GM23338 (cell line): ENCODE measurements at regions not wholly inside any gene's neighbourhood (a gene's known extent, or its start where the extent isn't known, plus 50 kb on each side); places are given as distances from the start of the nearest gene placed in this dataset.

Experiments used
- ATAC-seq: fragments of 200-7000 bp; cut with Tn5 transposase; 3 replicates; pipeline ENCODE4 v1.9.1; 2020
- DNase-seq: peaks from one replicate; pipeline ENCODE4 v3.0.0-alpha.2; 2015; ENCODE audit warnings: low spot score
- H2AFZ ChIP-seq: fragments of 200-600 bp; sonication (generic); 2 replicates; pipeline ENCODE4 v1.8.0; 2016; ENCODE audit warnings: antibody characterized with exemption, mild to moderate bottlenecking, moderate library complexity
- H3F3A ChIP-seq: fragments of 200-600 bp; sonication (generic); replicated peaks from 2 replicates; pipeline ENCODE4 v1.8.0; 2017; ENCODE audit warnings: antibody characterized with exemption, mixed run types, low read depth
- H3K27ac ChIP-seq: fragments of 200-600 bp; sonication (generic); 2 replicates; pipeline ENCODE4 v1.6.1; 2016; ENCODE audit warnings: low read depth
- H3K27me3 ChIP-seq: fragments of 200-600 bp; sonication (generic); 2 replicates; pipeline ENCODE4 v1.8.0; 2016; ENCODE audit warnings: mild to moderate bottlenecking, mixed run types, moderate library complexity; ENCODE audit not compliant: insufficient read depth
- H3K36me3 ChIP-seq: fragments of 200-600 bp; sonication (generic); 2 replicates; pipeline ENCODE4 v1.8.0; 2016; ENCODE audit warnings: mild to moderate bottlenecking; ENCODE audit not compliant: insufficient read depth
- H3K4me1 ChIP-seq: fragments of 200-600 bp; sonication (generic); 2 replicates; pipeline ENCODE4 v1.8.0; 2016; ENCODE audit warnings: mild to moderate bottlenecking, moderate library complexity; ENCODE audit not compliant: insufficient read depth
- H3K4me2 ChIP-seq: fragments of 200-600 bp; sonication (generic); 2 replicates; pipeline ENCODE4 v1.7.1; 2017; ENCODE audit warnings: mixed run types
- H3K4me3 ChIP-seq: fragments of 200-600 bp; sonication (generic); 2 replicates; pipeline ENCODE4 v1.6.1; 2016; ENCODE audit warnings: mixed run types
- H3K79me2 ChIP-seq: fragments of 200-600 bp; sonication (generic); replicated peaks from 2 replicates; pipeline ENCODE4 v1.8.0; 2017; ENCODE audit warnings: mild to moderate bottlenecking; ENCODE audit not compliant: insufficient read depth
- H3K9me2 ChIP-seq: fragments of 200-600 bp; sonication (generic); 2 replicates; pipeline ENCODE4 v1.8.0; 2017; ENCODE audit not compliant: insufficient read depth
- H4K20me1 ChIP-seq: fragments of 200-600 bp; sonication (generic); replicated peaks from 2 replicates; pipeline ENCODE4 v1.8.0; 2017; ENCODE audit warnings: mild to moderate bottlenecking; ENCODE audit not compliant: insufficient read depth
- H3K27ac Mint-ChIP-seq: 2 replicates; pipeline ENCODE4 v1.8.0; 2020; ENCODE audit warnings: inconsistent platforms, mild to moderate bottlenecking, moderate library complexity, mixed read lengths
- H3K27me3 Mint-ChIP-seq: 3 replicates; pipeline ENCODE4 v1.8.0; 2022; ENCODE audit warnings: low read depth, mild to moderate bottlenecking, moderate library complexity, mixed read lengths, inconsistent platforms; ENCODE audit not compliant: insufficient read depth, poor library complexity
- H3K36me3 Mint-ChIP-seq: 3 replicates; pipeline ENCODE4 v1.8.0; 2021; ENCODE audit warnings: low read depth, mild to moderate bottlenecking, inconsistent platforms, moderate library complexity, mixed read lengths
- H3K4me1 Mint-ChIP-seq: 3 replicates; pipeline ENCODE4 v1.8.0; 2020; ENCODE audit warnings: mild to moderate bottlenecking, inconsistent platforms, mixed read lengths
- H3K4me3 Mint-ChIP-seq: 3 replicates; pipeline ENCODE4 v1.8.0; 2021; ENCODE audit warnings: moderate library complexity, mild to moderate bottlenecking, inconsistent platforms, mixed read lengths
- H3K9me3 Mint-ChIP-seq: 3 replicates; pipeline ENCODE4 v1.8.0; 2020; ENCODE audit warnings: moderate library complexity, mild to moderate bottlenecking, inconsistent platforms, mixed read lengths
- CREB1 ChIP-seq: fragments of 250-450 bp; sonication (Bioruptor Pico); IDR thresholded peaks from 2 replicates; pipeline ENCODE4 v1.5.0; 2020; ENCODE audit warnings: low read depth, mild to moderate bottlenecking, moderate library complexity
- EZH2phosphoT487 ChIP-seq: fragments of 200-600 bp; sonication (generic); IDR thresholded peaks from one replicate; pipeline ENCODE4 v1.8.1; 2018; ENCODE audit warnings: antibody characterized with exemption; ENCODE audit not compliant: unreplicated experiment
- JUNB ChIP-seq: IDR thresholded peaks from one replicate; pipeline ENCODE4 v1.6.1; 2016; ENCODE audit warnings: antibody characterized with exemption; ENCODE audit not compliant: unreplicated experiment
- NANOG ChIP-seq: IDR thresholded peaks from 2 replicates; pipeline ENCODE4 v1.6.1; 2016; ENCODE audit warnings: antibody characterized with exemption, borderline replicate concordance
- POLR2AphosphoS5 ChIP-seq: IDR thresholded peaks from 2 replicates; pipeline ENCODE4 v1.6.1; 2016; ENCODE audit warnings: antibody characterized with exemption, low read depth
- STAT1 ChIP-seq: IDR thresholded peaks from one replicate; pipeline ENCODE4 v1.6.1; 2016; ENCODE audit warnings: antibody characterized with exemption; ENCODE audit not compliant: unreplicated experiment
- ZNF114 ChIP-seq: fragments of 250-450 bp; sonication (Bioruptor Pico); IDR thresholded peaks from 2 replicates; pipeline ENCODE4 v1.5.0; 2020; ENCODE audit warnings: mild to moderate bottlenecking, moderate library complexity
- ZNF331 ChIP-seq: fragments of 250-450 bp; sonication (Bioruptor Pico); IDR thresholded peaks from 2 replicates; pipeline ENCODE4 v1.5.0; 2020; ENCODE audit warnings: low read depth, mild to moderate bottlenecking, moderate library complexity
- TF ChIP-seq, protein P1 (sequence below): IDR thresholded peaks from 2 replicates; pipeline ENCODE4 v1.6.1; 2016; ENCODE audit warnings: antibody characterized with exemption
- TF ChIP-seq, protein P2 (sequence below): fragments of 250-450 bp; sonication (Bioruptor Pico); IDR thresholded peaks from 2 replicates; pipeline ENCODE4 v1.5.0; 2020; ENCODE audit warnings: mild to moderate bottlenecking, moderate library complexity
- TF ChIP-seq, protein P3 (sequence below): IDR thresholded peaks from one replicate; pipeline ENCODE4 v1.6.1; 2018; ENCODE audit warnings: antibody characterized with exemption; ENCODE audit not compliant: unreplicated experiment

DNA sequence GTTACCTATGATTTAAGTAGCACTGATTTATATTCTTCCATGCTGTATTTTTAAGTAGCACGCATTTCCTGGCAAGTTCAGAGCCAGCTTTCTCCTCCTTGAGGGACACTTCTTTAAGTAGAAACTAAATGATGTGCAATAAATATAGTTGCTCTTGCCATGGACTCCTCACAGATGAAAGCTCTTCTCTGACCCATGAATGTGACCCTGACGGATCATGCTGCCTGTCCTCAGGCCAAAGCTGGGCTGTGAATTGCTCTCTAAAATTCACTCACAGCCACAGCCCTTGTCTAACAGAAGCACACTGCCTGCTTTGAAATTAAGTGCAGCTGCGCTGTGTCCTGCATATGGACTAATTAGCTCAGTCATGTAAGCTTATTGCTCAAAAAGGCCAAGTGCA is 438.8 kb downstream of the PMP22 start:
- no peak for DNase-seq
- Histone ChIP-seq H3K4me3 (no peak overlapping the region), H3K27me3 (no peaks in the 10 kb centered on the region), H3K27ac (no peak overlapping the region), H4K20me1 (no peaks in the 10 kb centered on the region), H3K36me3 (no peaks in the 10 kb centered on the region), H2AFZ (peak overlapping the region; percentile 4; the same call in 1 of the 2 replicates), H3F3A (no peaks in the 10 kb centered on the region), H3K4me2 (no peak overlapping the region), H3K79me2 (no peaks in the 10 kb centered on the region), H3K4me1 (no peaks in the 10 kb centered on the region), H3K9me2 (no peaks in the 10 kb centered on the region)
- Mint-ChIP-seq H3K9me3 (peaks cover 11% of the 10 kb centered on the region), H3K36me3 (peaks cover 5% of the 10 kb centered on the region; the same call in 2 of the 3 replicates), H3K27ac (no peak overlapping the region), H3K4me1 (no peaks in the 10 kb centered on the region; the same call in 2 of the 3 replicates), H3K4me3 (no peak overlapping the region), H3K27me3 (no peaks in the 10 kb centered on the region)
- ATAC-seq, result no peak
- TF ChIP-seq JUNB (no peak), ZNF114 (CRISPR knock-in tag) (no peak), CREB1 (CRISPR knock-in tag) (no peak)
- TF ChIP-seq, protein P1, sequence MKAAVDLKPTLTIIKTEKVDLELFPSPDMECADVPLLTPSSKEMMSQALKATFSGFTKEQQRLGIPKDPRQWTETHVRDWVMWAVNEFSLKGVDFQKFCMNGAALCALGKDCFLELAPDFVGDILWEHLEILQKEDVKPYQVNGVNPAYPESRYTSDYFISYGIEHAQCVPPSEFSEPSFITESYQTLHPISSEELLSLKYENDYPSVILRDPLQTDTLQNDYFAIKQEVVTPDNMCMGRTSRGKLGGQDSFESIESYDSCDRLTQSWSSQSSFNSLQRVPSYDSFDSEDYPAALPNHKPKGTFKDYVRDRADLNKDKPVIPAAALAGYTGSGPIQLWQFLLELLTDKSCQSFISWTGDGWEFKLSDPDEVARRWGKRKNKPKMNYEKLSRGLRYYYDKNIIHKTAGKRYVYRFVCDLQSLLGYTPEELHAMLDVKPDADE, result no peak

DNA sequence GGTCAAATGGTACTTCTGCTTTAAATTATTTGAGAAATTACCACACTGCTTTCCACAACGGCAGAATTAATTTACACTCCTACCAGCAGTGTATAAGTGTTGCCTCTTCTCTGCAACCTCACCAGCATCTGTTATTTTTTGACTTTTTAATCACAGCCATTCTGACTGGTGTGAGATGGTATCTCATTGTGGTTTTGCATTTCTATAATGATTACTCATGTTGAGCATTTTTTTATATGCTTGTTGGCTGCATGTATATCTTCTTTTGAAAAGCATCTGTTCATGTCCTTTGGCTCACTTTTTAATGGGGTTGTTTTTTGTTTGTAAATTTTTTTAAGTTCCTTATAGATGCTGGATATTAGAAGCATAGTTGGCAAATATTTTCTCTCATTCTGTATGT is 446.7 kb downstream of the PMP22 start:
- no peaks in the 10 kb centered on the region for H3K36me3 ChIP-seq
- H2AFZ ChIP-seq, result no peak overlapping the region
- Mint-ChIP-seq H3K27ac (no peak overlapping the region), H3K4me3 (no peak overlapping the region), H3K9me3 (no peaks in the 10 kb centered on the region), H3K36me3 (no peaks in the 10 kb centered on the region), H3K4me1 (peaks cover 13% of the 10 kb centered on the region; the same call in 2 of the 3 replicates), H3K27me3 (no peaks in the 10 kb centered on the region)
- ATAC-seq (no peak), DNase-seq (no peak)
- H3K27me3 ChIP-seq, result no peaks in the 10 kb centered on the region
- H4K20me1 ChIP-seq, result no peaks in the 10 kb centered on the region
- no peaks in the 10 kb centered on the region for H3K79me2 ChIP-seq
- no peaks in the 10 kb centered on the region for H3F3A ChIP-seq
- H3K4me1 ChIP-seq, result peaks cover 4% of the 10 kb centered on the region; the same call in 1 of the 2 replicates
- no peak overlapping the region for H3K4me2 ChIP-seq
- TF ChIP-seq ZNF331 (no peak), STAT1 (no peak), CREB1 (CRISPR knock-in tag) (no peak), EZH2phosphoT487 (no peak), POLR2AphosphoS5 (no peak), NANOG (no peak)
- TF ChIP-seq, protein P2, sequence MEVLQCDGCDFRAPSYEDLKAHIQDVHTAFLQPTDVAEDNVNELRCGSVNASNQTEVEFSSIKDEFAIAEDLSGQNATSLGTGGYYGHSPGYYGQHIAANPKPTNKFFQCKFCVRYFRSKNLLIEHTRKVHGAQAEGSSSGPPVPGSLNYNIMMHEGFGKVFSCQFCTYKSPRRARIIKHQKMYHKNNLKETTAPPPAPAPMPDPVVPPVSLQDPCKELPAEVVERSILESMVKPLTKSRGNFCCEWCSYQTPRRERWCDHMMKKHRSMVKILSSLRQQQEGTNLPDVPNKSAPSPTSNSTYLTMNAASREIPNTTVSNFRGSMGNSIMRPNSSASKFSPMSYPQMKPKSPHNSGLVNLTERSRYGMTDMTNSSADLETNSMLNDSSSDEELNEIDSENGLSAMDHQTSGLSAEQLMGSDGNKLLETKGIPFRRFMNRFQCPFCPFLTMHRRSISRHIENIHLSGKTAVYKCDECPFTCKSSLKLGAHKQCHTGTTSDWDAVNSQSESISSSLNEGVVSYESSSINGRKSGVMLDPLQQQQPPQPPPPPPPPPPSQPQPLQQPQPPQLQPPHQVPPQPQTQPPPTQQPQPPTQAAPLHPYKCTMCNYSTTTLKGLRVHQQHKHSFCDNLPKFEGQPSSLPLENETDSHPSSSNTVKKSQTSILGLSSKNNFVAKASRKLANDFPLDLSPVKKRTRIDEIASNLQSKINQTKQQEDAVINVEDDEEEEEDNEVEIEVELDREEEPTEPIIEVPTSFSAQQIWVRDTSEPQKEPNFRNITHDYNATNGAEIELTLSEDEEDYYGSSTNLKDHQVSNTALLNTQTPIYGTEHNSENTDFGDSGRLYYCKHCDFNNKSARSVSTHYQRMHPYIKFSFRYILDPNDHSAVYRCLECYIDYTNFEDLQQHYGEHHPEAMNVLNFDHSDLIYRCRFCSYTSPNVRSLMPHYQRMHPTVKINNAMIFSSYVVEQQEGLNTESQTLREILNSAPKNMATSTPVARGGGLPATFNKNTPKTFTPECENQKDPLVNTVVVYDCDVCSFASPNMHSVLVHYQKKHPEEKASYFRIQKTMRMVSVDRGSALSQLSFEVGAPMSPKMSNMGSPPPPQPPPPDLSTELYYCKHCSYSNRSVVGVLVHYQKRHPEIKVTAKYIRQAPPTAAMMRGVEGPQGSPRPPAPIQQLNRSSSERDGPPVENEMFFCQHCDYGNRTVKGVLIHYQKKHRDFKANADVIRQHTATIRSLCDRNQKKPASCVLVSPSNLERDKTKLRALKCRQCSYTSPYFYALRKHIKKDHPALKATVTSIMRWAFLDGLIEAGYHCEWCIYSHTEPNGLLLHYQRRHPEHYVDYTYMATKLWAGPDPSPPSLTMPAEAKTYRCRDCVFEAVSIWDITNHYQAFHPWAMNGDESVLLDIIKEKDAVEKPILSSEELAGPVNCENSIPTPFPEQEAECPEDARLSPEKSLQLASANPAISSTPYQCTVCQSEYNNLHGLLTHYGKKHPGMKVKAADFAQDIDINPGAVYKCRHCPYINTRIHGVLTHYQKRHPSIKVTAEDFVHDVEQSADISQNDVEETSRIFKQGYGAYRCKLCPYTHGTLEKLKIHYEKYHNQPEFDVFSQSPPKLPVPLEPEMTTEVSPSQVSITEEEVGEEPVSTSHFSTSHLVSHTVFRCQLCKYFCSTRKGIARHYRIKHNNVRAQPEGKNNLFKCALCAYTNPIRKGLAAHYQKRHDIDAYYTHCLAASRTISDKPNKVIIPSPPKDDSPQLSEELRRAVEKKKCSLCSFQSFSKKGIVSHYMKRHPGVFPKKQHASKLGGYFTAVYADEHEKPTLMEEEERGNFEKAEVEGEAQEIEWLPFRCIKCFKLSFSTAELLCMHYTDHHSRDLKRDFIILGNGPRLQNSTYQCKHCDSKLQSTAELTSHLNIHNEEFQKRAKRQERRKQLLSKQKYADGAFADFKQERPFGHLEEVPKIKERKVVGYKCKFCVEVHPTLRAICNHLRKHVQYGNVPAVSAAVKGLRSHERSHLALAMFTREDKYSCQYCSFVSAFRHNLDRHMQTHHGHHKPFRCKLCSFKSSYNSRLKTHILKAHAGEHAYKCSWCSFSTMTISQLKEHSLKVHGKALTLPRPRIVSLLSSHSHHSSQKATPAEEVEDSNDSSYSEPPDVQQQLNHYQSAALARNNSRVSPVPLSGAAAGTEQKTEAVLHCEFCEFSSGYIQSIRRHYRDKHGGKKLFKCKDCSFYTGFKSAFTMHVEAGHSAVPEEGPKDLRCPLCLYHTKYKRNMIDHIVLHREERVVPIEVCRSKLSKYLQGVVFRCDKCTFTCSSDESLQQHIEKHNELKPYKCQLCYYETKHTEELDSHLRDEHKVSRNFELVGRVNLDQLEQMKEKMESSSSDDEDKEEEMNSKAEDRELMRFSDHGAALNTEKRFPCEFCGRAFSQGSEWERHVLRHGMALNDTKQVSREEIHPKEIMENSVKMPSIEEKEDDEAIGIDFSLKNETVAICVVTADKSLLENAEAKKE, result no peak
- TF ChIP-seq, protein P1, result no peak
- TF ChIP-seq, protein P3, sequence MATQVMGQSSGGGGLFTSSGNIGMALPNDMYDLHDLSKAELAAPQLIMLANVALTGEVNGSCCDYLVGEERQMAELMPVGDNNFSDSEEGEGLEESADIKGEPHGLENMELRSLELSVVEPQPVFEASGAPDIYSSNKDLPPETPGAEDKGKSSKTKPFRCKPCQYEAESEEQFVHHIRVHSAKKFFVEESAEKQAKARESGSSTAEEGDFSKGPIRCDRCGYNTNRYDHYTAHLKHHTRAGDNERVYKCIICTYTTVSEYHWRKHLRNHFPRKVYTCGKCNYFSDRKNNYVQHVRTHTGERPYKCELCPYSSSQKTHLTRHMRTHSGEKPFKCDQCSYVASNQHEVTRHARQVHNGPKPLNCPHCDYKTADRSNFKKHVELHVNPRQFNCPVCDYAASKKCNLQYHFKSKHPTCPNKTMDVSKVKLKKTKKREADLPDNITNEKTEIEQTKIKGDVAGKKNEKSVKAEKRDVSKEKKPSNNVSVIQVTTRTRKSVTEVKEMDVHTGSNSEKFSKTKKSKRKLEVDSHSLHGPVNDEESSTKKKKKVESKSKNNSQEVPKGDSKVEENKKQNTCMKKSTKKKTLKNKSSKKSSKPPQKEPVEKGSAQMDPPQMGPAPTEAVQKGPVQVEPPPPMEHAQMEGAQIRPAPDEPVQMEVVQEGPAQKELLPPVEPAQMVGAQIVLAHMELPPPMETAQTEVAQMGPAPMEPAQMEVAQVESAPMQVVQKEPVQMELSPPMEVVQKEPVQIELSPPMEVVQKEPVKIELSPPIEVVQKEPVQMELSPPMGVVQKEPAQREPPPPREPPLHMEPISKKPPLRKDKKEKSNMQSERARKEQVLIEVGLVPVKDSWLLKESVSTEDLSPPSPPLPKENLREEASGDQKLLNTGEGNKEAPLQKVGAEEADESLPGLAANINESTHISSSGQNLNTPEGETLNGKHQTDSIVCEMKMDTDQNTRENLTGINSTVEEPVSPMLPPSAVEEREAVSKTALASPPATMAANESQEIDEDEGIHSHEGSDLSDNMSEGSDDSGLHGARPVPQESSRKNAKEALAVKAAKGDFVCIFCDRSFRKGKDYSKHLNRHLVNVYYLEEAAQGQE, result no peak
- H3K27ac ChIP-seq, result no peak overlapping the region
- H3K9me2 ChIP-seq, result no peaks in the 10 kb centered on the region
- no peak overlapping the region for H3K4me3 ChIP-seq
